ENCODE measurements at regions not wholly inside any gene's neighbourhood (a gene's known extent, or its start where the extent isn't known, plus 50 kb on each side); places are given as distances from the start of the nearest gene placed in this dataset.

- TF ChIP-seq ZNF274 (IDR thresholded peaks at IDR 0.05; ENCODE audit: low read depth, low read length): no peak
- H3K4me3 ChIP-seq (ENCODE audit: low read length): peak overlapping the region; percentile 54; the same call in 1 of the 2 replicates
Observed at GRCh38 chr11:95699631-95700470, 89.7 kb downstream of the FAM76B start.

GRCh38 chr11:95698676-95699557, 90.7 kb downstream of the FAM76B start:
- TF ChIP-seq ZNF274 (IDR thresholded peaks at IDR 0.05; ENCODE audit: low read depth, low read length): no peak

DNA sequence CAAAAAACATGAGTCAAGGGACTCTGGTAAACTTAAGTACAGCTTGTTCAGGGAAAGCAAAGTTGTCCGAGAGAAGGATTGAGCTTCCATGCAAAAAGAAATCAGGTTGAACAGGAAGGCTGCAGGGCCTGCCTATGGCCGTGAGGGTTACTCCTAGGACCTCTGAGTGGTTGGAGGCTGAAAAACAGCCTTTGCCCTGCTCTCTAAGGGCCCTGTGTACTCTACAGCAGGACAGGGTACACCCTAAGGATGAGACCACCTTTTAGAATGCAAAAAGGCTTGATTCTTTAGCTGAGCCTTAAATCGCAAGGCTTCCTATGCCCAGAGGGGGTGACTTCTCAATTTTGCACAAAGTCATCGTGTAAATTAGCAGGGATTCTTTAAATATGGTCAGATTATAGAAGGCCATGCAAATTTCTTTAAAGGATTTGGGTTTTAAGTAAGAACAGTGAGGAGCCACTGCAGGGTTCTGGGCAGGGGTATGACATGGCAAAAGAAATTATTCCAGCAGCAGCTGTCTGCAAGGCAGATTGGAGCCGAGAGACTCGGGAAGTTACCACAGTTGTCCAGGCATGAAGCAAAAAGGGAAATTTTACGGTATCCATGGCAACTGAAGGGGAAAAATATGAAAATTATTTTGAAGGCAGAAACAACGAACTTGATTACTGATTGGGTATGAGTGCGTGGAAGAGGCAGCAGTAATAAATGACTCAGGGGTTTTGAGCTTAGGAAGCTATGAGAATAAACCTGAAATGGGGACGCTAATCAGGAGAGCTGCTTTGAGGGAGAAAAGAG, 91.8 kb downstream of the FAM76B start:
- no peak for TF ChIP-seq ZNF274 (IDR thresholded peaks at IDR 0.05; ENCODE audit: low read depth, low read length)
- H3K4me3 ChIP-seq (ENCODE audit: low read length): no peak overlapping the region

More at GRCh38 chr11:95698676-95699557, 90.7 kb downstream of the FAM76B start:
- no peak overlapping the region for H3K4me3 ChIP-seq (ENCODE audit: low read length)

DNA sequence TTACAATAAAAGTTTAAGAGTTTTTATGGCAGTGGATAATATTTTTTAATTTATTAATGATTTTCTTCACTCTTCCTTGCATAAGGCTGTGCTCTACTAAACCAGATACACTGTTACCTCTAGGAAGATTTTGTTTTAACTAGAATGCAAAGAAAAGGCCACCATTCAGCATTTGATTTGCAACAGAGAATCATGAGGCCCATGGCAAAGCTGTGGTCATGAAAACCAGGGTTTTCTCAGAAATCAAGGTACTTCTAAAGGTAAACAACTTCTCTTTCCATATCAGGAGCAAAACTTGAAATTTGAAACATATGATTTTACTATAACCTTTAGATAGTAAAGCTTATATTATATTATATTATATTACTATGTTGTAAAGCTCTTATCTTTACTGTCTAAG, 94.4 kb downstream of the FAM76B start:
- TF ChIP-seq ZNF274 (IDR thresholded peaks at IDR 0.05; ENCODE audit: low read depth, low read length): no peak

GRCh38 chr11:95693298-95693697, 96.3 kb downstream of the FAM76B start:
- TF ChIP-seq ZNF274 (IDR thresholded peaks at IDR 0.05; ENCODE audit: low read depth, low read length): no peak

More for the DNA sequence above, 94.4 kb downstream of the FAM76B start:
- H3K4me3 ChIP-seq (ENCODE audit: low read length): no peak overlapping the region

DNA sequence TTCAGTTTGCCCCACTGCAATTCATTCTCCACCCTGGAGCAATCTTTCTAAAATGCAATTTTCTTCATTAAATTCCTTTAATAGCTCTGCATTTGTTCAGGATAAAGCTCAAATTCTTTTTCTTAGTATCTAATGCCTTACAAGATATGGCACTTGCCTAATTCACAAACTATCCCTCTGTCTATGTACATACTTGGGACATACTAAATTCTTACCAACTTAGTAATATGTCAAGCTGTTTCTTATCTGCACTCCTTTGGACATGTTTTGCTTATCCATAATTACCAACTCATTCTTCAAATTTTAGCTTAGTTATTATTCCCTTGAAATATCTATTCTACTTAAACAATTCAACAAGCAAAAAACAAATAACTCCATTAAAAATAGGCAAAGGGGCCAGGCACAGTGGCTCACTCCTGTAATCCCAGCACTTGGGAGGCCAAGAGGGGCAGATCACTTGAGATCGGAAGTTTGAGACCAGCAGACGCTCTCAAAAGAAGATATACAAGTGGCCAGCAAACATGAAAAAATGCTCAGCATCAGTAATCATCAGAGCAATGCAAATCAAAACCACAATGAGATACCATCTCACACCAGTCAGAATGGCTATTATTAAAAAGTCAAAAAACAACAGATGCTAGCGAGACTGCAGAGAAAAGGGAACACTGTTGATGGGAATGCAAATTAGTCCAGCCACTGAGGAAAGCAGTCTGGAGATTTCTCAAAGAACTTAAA, 96.9 kb downstream of the FAM76B start:
- TF ChIP-seq ZNF274 (IDR thresholded peaks at IDR 0.05; ENCODE audit: low read depth, low read length): no peak
- H3K4me3 ChIP-seq (ENCODE audit: low read length): no peak overlapping the region

More at GRCh38 chr11:95693298-95693697, 96.3 kb downstream of the FAM76B start:
- H3K4me3 ChIP-seq (ENCODE audit: low read length): no peak overlapping the region

DNA sequence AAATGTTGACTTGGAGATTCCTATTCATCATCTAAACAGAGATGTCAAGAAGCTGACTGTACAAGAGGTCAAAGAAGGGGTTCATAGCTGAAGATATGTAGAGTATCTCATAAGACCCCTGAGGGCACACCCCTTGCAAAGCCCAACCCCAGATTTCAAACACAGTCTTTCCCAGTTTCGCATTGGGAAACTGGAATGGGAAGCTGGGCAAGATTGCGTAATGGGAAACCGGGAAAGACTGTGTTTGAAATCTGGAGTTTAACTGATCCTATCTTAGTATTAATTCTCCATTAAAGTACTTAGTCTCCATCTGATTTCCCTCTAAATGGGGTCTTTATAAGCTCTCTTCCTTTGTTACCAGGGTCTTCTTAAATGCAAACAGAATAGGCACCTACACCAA, 99.5 kb downstream of the FAM76B start:
- no peak overlapping the region for H3K4me3 ChIP-seq (ENCODE audit: low read length)
- no peak for TF ChIP-seq ZNF274 (IDR thresholded peaks at IDR 0.05; ENCODE audit: low read depth, low read length)

- TF ChIP-seq ZNF274 (IDR thresholded peaks at IDR 0.05; ENCODE audit: low read depth, low read length): no peak
Observed at GRCh38 chr11:95688501-95689222, 100.9 kb downstream of the FAM76B start.

DNA sequence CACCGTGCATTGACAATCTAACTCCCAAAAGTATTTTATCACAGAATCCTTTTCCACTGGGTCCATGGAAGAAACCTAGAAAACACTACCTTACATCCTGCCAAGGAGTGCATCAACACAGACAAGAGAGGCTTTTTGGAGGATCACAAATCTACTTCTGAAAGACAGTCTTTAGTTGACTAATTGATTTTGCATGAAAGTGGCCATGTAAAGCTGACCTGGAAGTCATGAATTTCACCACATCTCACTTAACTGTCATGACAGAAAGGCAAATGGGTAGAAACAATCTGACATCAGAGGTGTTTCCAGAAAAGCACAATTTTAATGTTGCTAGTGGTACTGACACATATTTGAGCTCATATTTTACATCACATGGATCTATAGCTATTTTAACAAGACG, 101.6 kb downstream of the FAM76B start:
- no peak for TF ChIP-seq ZNF274 (IDR thresholded peaks at IDR 0.05; ENCODE audit: low read depth, low read length)
- H3K4me3 ChIP-seq (ENCODE audit: low read length): no peak overlapping the region

More at GRCh38 chr11:95688501-95689222, 100.9 kb downstream of the FAM76B start:
- no peak overlapping the region for H3K4me3 ChIP-seq (ENCODE audit: low read length)

DNA sequence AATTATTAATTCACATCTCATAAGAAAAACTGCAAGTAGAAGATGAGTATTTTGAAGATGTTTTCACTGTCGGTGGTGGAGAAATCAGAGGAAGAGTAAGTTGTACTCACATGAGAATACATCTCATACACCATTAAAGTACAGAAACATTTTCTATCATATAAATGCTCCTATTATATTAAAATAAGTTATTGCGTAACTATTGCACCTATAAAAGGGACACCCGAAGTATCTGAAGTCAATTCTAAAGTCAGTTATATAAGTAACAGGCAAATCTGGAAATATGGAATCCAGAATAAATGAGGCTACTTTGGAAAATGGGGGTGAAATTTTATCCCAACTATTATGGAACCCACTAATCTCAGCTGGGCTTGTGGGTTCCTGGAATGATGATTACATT, 103.3 kb downstream of the FAM76B start:
- TF ChIP-seq ZNF274 (IDR thresholded peaks at IDR 0.05; ENCODE audit: low read depth, low read length): no peak
- no peak overlapping the region for H3K4me3 ChIP-seq (ENCODE audit: low read length)

- H3K4me3 ChIP-seq (ENCODE audit: low read length): no peak overlapping the region
- no peak for TF ChIP-seq ZNF274 (IDR thresholded peaks at IDR 0.05; ENCODE audit: low read depth, low read length)
Observed at GRCh38 chr11:95684701-95685100, 104.9 kb downstream of the FAM76B start.

DNA sequence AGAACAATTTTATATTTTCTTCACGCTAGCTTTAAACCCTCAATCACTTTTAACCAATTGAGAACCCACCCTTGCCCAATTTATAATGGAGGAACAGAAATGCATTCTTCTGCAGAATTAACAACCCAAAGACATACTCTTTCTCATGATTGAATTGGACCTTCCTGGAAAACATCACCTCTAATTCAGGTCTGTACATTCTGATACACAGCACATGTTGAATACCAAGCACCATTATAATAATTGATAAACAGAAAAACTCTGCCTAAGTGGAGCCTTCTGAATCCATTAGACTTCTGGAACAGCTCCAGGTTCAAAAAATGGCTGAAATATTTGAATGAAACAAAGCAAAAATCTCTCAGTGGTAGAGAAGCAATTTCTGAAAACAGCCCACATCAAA, 105.4 kb downstream of the FAM76B start:
- no peak for TF ChIP-seq ZNF274 (IDR thresholded peaks at IDR 0.05; ENCODE audit: low read depth, low read length)
- H3K4me3 ChIP-seq (ENCODE audit: low read length): no peak overlapping the region

DNA sequence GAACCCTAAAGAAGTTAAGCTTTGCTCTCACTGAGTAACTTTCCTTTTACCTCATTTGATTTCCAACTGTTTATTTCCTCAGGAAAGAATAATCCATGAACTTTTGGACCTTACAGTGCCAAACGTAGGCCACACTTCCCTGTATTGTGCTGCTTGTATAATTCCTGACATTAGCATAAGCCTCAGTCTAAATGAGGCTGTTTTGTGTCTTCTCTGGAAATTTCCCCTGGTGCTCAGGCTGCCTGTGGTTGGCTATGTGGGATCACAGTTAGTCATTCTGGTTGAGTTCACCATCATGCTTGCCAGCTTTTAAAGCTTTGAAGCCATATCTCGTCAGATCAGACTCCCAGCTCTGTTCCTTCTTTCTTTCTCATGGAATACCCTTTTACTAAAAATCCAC, 107.0 kb downstream of the FAM76B start:
- TF ChIP-seq ZNF274 (IDR thresholded peaks at IDR 0.05; ENCODE audit: low read depth, low read length): no peak
- H3K4me3 ChIP-seq (ENCODE audit: low read length): no peak overlapping the region
